Endothelial cell of umbilical vein (primary cell): ENCODE measurements at regions not wholly inside any gene's neighbourhood (a gene's known extent, or its start where the extent isn't known, plus 50 kb on each side); places are given as distances from the start of the nearest gene placed in this dataset.

ENCODE experiments used
- BruUV-seq: library from RNA; stranded (reverse); fragments of 400-500 nt; replicated peaks from 2 replicates; lab custom pipeline; 2021; lab: Mats Ljungman, UMichigan
- CTCF ChIA-PET: fragments of 300-600, 350-600 bp; sonication (Branson Sonifier 250); formaldehyde crosslinking; loops from one replicate; lab custom pipeline; 2021; ENCODE audit warnings: antibody characterized with exemption, inconsistent platforms; lab: Charles Lee
- POLR2A ChIA-PET: fragments of 300-600, 350-600 bp; sonication (Branson Sonifier 250); formaldehyde crosslinking; loops from one replicate; lab custom pipeline; 2021; ENCODE audit warnings: antibody characterized with exemption, inconsistent platforms; lab: Charles Lee
- DNase-seq: peaks from one replicate; pipeline ENCODE4 v3.0.0-alpha.2; 2011; ENCODE audit warnings: low read depth, low spot score
- FAIRE-seq: peaks from 2 replicates; lab custom pipeline; 2011; peaks lifted over from hg19 to GRCh38; lab: Jason Lieb, UNC
- H2AFZ ChIP-seq: 2 replicates; pipeline ENCODE4 v1.6.0; 2012; ENCODE audit warnings: low read depth, low read length, control low read depth, inconsistent platforms
- H3K27ac ChIP-seq: 2 replicates; pipeline ENCODE4 v1.5.1; 2011; ENCODE audit warnings: low read depth, mild to moderate bottlenecking, control low read depth, low read length, moderate library complexity; ENCODE audit not compliant: insufficient read depth
- H3K27me3 ChIP-seq, 2 experiments: 2 replicates each; pipeline versions ENCODE4 v1.6.0 to v1.6.1; 2011; ENCODE audit warnings: low read length in 2 of 2, mixed read lengths in 1 of 2; ENCODE audit not compliant: control insufficient read depth in 2 of 2, insufficient read depth in 2 of 2
- H3K36me3 ChIP-seq, 2 experiments: 2 replicates in 1 of 2; 3 replicates in 1 of 2; pipeline ENCODE4 v1.5.1; 2011; ENCODE audit warnings: low read length in 2 of 2, mild to moderate bottlenecking in 1 of 2, moderate library complexity in 1 of 2; ENCODE audit not compliant: control insufficient read depth in 2 of 2, insufficient read depth in 2 of 2; ENCODE audit errors: extremely low read depth in 1 of 2
- H3K4me1 ChIP-seq: 3 replicates; pipeline ENCODE4 v1.5.1; 2011; ENCODE audit warnings: mild to moderate bottlenecking, low read length; ENCODE audit not compliant: control insufficient read depth, insufficient read depth; ENCODE audit errors: extremely low read depth
- H3K4me2 ChIP-seq: 2 replicates; pipeline ENCODE4 v1.6.1; 2011; ENCODE audit warnings: low read length, control low read depth, mixed read lengths; ENCODE audit not compliant: insufficient read depth
- H3K4me3 ChIP-seq, 3 experiments: fragments of 200-600 bp in 1 of 3; sonication (generic), shearing (Covaris generic) in 1 of 3; replicated peaks in 1 of 3; 2 replicates each; pipeline ENCODE4 v1.5.1; 2011 to 2016; ENCODE audit warnings: control low read depth in 3 of 3, low read length in 3 of 3, mild to moderate bottlenecking in 2 of 3, inconsistent platforms in 1 of 3, low read depth in 1 of 3, moderate library complexity in 1 of 3; ENCODE audit not compliant: insufficient read depth in 1 of 3
- H3K79me2 ChIP-seq: 2 replicates; pipeline ENCODE4 v1.6.0; 2012; ENCODE audit warnings: low read length, inconsistent platforms; ENCODE audit not compliant: control insufficient read depth, insufficient read depth
- H3K9ac ChIP-seq: replicated peaks from 2 replicates; pipeline ENCODE3; 2011; ENCODE audit warnings: low read length, control low read depth; ENCODE audit not compliant: insufficient read depth; ENCODE audit errors: extremely low read depth
- H3K9me1 ChIP-seq: replicated peaks from 3 replicates; pipeline ENCODE4 v1.6.0; 2011; ENCODE audit warnings: mild to moderate bottlenecking, low read length; ENCODE audit not compliant: control insufficient read depth, insufficient read depth; ENCODE audit errors: extremely low read depth
- H3K9me3 ChIP-seq: replicated peaks from 2 replicates; pipeline ENCODE4 v1.5.1; 2012; ENCODE audit warnings: low read length, inconsistent platforms; ENCODE audit not compliant: control insufficient read depth, insufficient read depth
- H4K20me1 ChIP-seq: replicated peaks from 2 replicates; pipeline ENCODE3; 2011; ENCODE audit warnings: mild to moderate bottlenecking, low read length; ENCODE audit not compliant: control insufficient read depth, insufficient read depth; ENCODE audit errors: extremely low read depth
- EZH2 ChIP-seq: IDR thresholded peaks from 2 replicates; pipeline ENCODE4 v1.6.1; 2012; ENCODE audit warnings: borderline replicate concordance, low read depth, mild to moderate bottlenecking, moderate library complexity, low read length, inconsistent platforms; ENCODE audit not compliant: severe bottlenecking
- FOS ChIP-seq: IDR thresholded peaks from 2 replicates; pipeline ENCODE4 v1.6.1; 2011; ENCODE audit warnings: mild to moderate bottlenecking, low read length, moderate library complexity, borderline replicate concordance; ENCODE audit not compliant: insufficient read depth
- GATA2 ChIP-seq: IDR thresholded peaks from 2 replicates; pipeline ENCODE4 v1.7.0; 2011; ENCODE audit warnings: low read depth, mild to moderate bottlenecking, moderate library complexity, mixed read lengths, low read length; ENCODE audit not compliant: insufficient read length, insufficient read depth
- JUN ChIP-seq: IDR thresholded peaks from 2 replicates; pipeline ENCODE4 v1.6.1; 2011; ENCODE audit warnings: borderline replicate concordance, low read depth; ENCODE audit not compliant: insufficient read length, insufficient read depth
- MAX ChIP-seq: IDR thresholded peaks from 2 replicates; pipeline ENCODE4 v1.6.1; 2011; ENCODE audit not compliant: insufficient read depth, insufficient read length
- MYC ChIP-seq: IDR thresholded peaks from one replicate; pipeline ENCODE4 v1.6.1; 2011; ENCODE audit warnings: mild to moderate bottlenecking, low read depth, low read length
- POLR2A ChIP-seq: IDR thresholded peaks from 2 replicates; pipeline ENCODE4 v1.6.1; 2012; ENCODE audit warnings: low read depth, mild to moderate bottlenecking, control low read depth, low read length
- POLR2AphosphoS5 ChIP-seq: IDR thresholded peaks from 2 replicates; pipeline ENCODE4 v1.6.1; 2012; ENCODE audit warnings: low read depth, mild to moderate bottlenecking, control low read depth, low read length, moderate library complexity; ENCODE audit not compliant: insufficient read depth
- dilution Hi-C: fragments of 300-500 bp; cut with MboI; formaldehyde crosslinking; loops from one replicate; pipeline ENCODE4 v1.15.0; 2019; ENCODE audit warnings: low sequenced_read_pairs; ENCODE audit not compliant: extremely low pct_ligation_motif_present
- intact Hi-C: fragments of 100-400 bp; cut with micrococcal nuclease; formaldehyde crosslinking; loops from one replicate; pipeline ENCODE4 v1.10.0; 2022
- TF ChIP-seq, protein P1 (sequence below), 2 donors: IDR thresholded peaks; 1 replicate in 1 of 2; 2 replicates in 1 of 2; pipeline ENCODE4 v1.5.1; 2011; ENCODE audit warnings: low read length in 2 of 2, mild to moderate bottlenecking in 2 of 2, moderate library complexity in 2 of 2, control low read depth in 1 of 2, inconsistent platforms in 1 of 2, low read depth in 1 of 2; ENCODE audit not compliant: insufficient read depth in 1 of 2; ENCODE audit errors: extremely low read depth in 1 of 2

- Histone ChIP-seq H3K36me3 (no peaks in the 10 kb centered on the region), H2AFZ (no peak overlapping the region), H3K4me3 (no peak overlapping the region), H3K4me1 (no peaks in the 10 kb centered on the region), H3K9me3 (no peaks in the 10 kb centered on the region), H3K27me3 (peaks cover 0 to 5% of the 10 kb centered on the region in 2 experiments), H3K9me1 (no peaks in the 10 kb centered on the region), H3K79me2 (no peaks in the 10 kb centered on the region), H4K20me1 (no peaks in the 10 kb centered on the region), H3K4me2 (no peak overlapping the region), H3K9ac (no peak overlapping the region), H3K27ac (no peak overlapping the region)
- POLR2A ChIA-PET = no interaction called here
- dilution Hi-C loops (no loop called here), intact Hi-C loops (no loop called here)
- CTCF ChIA-PET = no interaction called here
- BruUV-seq = no TSS peak
- FAIRE-seq (no peak), DNase-seq (no peak)
- no peak for TF ChIP-seq MAX
- no peak for TF ChIP-seq GATA2
- TF ChIP-seq, protein P1, sequence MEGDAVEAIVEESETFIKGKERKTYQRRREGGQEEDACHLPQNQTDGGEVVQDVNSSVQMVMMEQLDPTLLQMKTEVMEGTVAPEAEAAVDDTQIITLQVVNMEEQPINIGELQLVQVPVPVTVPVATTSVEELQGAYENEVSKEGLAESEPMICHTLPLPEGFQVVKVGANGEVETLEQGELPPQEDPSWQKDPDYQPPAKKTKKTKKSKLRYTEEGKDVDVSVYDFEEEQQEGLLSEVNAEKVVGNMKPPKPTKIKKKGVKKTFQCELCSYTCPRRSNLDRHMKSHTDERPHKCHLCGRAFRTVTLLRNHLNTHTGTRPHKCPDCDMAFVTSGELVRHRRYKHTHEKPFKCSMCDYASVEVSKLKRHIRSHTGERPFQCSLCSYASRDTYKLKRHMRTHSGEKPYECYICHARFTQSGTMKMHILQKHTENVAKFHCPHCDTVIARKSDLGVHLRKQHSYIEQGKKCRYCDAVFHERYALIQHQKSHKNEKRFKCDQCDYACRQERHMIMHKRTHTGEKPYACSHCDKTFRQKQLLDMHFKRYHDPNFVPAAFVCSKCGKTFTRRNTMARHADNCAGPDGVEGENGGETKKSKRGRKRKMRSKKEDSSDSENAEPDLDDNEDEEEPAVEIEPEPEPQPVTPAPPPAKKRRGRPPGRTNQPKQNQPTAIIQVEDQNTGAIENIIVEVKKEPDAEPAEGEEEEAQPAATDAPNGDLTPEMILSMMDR (IDR thresholded peaks at IDR 0.05; ENCODE audit: extremely low read depth in 1 of 2, insufficient read depth in 1 of 2, low read depth in 1 of 2, low read length in 2 of 2) = no peak
- TF ChIP-seq POLR2AphosphoS5 = no peak
- TF ChIP-seq FOS = no peak
- TF ChIP-seq JUN = no peak
- TF ChIP-seq MYC = no peak
- TF ChIP-seq EZH2 = no peak
- no peak for TF ChIP-seq POLR2A
Measured at GRCh38 chr2:173523497-173523896, 168.8 kb downstream of the CDCA7 start.
